ENCODE measurements at regions not wholly inside any gene's neighbourhood (a gene's known extent, or its start where the extent isn't known, plus 50 kb on each side); places are given as distances from the start of the nearest gene placed in this dataset.

DNA sequence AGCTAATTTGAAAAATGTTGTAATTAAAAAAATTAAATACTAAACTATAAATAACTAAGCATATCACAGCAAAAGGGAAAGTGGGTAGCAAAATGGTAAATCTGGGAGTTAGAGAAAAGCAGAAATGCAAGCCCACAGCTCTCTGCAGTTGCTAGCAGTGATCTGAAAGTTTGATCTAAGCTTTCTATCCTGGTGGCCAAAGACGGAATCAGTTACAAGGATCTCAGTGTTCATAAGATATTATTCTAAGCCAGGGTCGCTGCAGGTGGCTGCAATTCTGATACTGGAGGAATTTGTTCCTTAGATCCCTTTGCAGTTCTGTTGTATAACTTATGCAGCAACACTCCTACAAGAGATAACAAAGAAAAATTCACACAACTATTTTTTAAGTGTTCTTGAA is 363.7 kb downstream of the SETD4 start:
- peaks cover 4% of the 10 kb centered on the region for H3K4me1 Mint-ChIP-seq (ENCODE audit: low read depth, unreplicated experiment)
- H3K27me3 Mint-ChIP-seq (ENCODE audit: unreplicated experiment), result no peaks in the 10 kb centered on the region
- no peak overlapping the region for H3K4me3 Mint-ChIP-seq (ENCODE audit: unreplicated experiment)
- peaks cover 5% of the 10 kb centered on the region for H3K36me3 Mint-ChIP-seq (ENCODE audit: unreplicated experiment)
- TF ChIP-seq, protein P1, sequence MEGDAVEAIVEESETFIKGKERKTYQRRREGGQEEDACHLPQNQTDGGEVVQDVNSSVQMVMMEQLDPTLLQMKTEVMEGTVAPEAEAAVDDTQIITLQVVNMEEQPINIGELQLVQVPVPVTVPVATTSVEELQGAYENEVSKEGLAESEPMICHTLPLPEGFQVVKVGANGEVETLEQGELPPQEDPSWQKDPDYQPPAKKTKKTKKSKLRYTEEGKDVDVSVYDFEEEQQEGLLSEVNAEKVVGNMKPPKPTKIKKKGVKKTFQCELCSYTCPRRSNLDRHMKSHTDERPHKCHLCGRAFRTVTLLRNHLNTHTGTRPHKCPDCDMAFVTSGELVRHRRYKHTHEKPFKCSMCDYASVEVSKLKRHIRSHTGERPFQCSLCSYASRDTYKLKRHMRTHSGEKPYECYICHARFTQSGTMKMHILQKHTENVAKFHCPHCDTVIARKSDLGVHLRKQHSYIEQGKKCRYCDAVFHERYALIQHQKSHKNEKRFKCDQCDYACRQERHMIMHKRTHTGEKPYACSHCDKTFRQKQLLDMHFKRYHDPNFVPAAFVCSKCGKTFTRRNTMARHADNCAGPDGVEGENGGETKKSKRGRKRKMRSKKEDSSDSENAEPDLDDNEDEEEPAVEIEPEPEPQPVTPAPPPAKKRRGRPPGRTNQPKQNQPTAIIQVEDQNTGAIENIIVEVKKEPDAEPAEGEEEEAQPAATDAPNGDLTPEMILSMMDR (IDR thresholded peaks at IDR 0.05; ENCODE audit: partially characterized antibody, unreplicated experiment), result no peak
- no peak for DNase-seq
- no peak overlapping the region for H3K27ac Mint-ChIP-seq (ENCODE audit: unreplicated experiment)
- H3K9me3 Mint-ChIP-seq (ENCODE audit: unreplicated experiment), result no peaks in the 10 kb centered on the region

DNA sequence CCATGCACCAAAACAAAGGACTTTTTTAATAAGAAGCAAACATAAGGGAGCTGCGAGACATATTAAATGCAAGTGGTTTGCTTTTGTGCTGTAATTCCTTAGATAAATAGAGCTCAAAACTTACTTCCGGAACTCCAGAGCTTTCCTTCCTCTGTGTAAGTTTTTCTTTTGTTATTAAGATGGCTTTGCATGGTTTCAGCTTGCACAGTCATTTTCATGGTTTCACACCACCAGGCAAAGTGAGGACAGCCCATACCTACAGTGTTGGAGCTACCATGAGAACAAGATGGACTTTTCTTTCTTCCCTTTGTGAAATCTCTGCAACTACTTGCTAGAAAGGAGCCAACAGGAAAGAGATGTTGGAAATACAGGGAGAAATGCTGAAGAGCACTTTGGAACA is 368.0 kb downstream of the SETD4 start:
- Mint-ChIP-seq H3K9me3 (ENCODE audit: unreplicated experiment) (peaks cover 7% of the 10 kb centered on the region), H3K36me3 (ENCODE audit: unreplicated experiment) (peaks cover 6% of the 10 kb centered on the region), H3K4me3 (ENCODE audit: unreplicated experiment) (no peak overlapping the region), H3K27ac (ENCODE audit: unreplicated experiment) (no peak overlapping the region), H3K4me1 (ENCODE audit: low read depth, unreplicated experiment) (peaks cover 4% of the 10 kb centered on the region), H3K27me3 (ENCODE audit: unreplicated experiment) (peaks cover 2% of the 10 kb centered on the region)
- DNase-seq, result no peak
- TF ChIP-seq, protein P1 (IDR thresholded peaks at IDR 0.05; ENCODE audit: partially characterized antibody, unreplicated experiment), result no peak

DNA sequence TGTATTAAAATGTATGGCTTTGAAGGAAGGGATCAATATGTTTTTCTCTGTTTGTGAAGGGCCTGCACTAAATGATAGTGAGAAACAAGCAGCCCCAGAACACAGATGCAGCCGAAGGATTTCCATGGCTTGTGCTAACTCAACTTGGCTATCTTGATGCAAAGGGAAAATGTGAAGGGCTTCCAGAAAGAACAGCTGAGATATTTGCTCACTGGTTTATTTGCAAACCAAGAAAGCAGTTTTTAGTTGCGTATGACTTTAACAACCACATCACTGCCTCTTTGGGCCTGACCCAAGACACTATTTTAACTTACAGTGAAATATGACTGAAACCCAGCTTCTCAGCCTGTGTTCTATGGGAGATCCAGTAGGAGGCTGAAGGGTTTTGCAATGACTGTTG is 369.9 kb downstream of the SETD4 start:
- H3K4me3 Mint-ChIP-seq (ENCODE audit: unreplicated experiment), result no peak overlapping the region
- H3K36me3 Mint-ChIP-seq (ENCODE audit: unreplicated experiment), result peaks cover 6% of the 10 kb centered on the region
- TF ChIP-seq, protein P1 (IDR thresholded peaks at IDR 0.05; ENCODE audit: partially characterized antibody, unreplicated experiment), result no peak
- no peak for DNase-seq
- peaks cover 2% of the 10 kb centered on the region for H3K27me3 Mint-ChIP-seq (ENCODE audit: unreplicated experiment)
- peaks cover 4% of the 10 kb centered on the region for H3K4me1 Mint-ChIP-seq (ENCODE audit: low read depth, unreplicated experiment)
- H3K9me3 Mint-ChIP-seq (ENCODE audit: unreplicated experiment), result peaks cover 7% of the 10 kb centered on the region
- H3K27ac Mint-ChIP-seq (ENCODE audit: unreplicated experiment), result no peak overlapping the region

DNA sequence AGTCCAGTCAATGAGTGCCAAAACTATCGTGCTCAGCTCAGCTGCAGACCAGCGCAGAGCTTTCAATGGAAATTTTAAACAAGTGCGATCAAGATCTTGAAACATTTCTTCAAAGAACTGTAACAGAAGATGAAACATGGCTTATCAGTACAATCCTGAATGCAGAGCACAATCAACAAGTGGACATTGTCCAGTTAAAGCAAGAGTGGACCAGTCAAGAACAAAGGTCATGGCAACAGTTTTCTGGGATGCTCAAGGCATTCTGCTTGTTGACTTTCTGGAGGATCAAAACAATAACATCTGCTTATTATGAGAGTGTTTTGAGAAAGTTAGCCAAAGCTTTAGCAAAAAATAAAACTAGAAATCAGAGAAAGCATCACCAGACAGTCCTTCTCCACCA is 374.2 kb downstream of the SETD4 start:
- Mint-ChIP-seq H3K27me3 (ENCODE audit: unreplicated experiment) (peaks cover 2% of the 10 kb centered on the region), H3K36me3 (ENCODE audit: unreplicated experiment) (no peaks in the 10 kb centered on the region), H3K4me1 (ENCODE audit: low read depth, unreplicated experiment) (no peaks in the 10 kb centered on the region), H3K9me3 (ENCODE audit: unreplicated experiment) (peaks cover 7% of the 10 kb centered on the region), H3K4me3 (ENCODE audit: unreplicated experiment) (no peak overlapping the region), H3K27ac (ENCODE audit: unreplicated experiment) (no peak overlapping the region)
- DNase-seq, result no peak
- TF ChIP-seq, protein P1 (IDR thresholded peaks at IDR 0.05; ENCODE audit: partially characterized antibody, unreplicated experiment), result no peak

DNA sequence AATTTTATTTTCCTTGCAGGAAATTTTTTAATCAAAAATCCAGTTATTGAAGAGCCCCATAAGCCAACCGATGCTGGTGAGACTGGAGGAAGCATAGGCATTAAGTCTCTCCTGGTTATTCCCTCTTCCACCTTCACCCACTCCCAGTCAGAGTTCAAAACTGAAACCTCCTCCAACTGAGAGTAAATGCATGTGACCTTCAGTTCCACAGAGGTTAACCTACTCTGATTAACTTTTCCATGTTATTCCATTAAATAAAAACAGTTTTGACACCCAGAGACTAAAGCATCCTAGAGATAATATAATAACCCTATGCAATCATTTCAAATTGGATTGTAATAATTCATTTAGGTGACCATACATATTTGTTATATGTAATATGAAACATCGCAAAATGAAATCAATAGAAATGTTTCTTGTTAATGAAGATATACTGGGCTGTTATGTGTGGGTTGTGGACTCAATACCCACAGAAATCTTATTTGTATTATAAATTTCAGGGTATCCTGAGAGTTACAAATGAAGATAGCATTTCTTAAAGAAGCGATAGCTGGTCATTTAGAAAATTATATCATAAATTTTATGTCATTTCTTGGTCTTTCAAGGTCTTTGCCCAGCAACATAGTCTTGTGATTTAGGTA is 376.5 kb downstream of the SETD4 start:
- H3K27me3 Mint-ChIP-seq (ENCODE audit: unreplicated experiment), result no peaks in the 10 kb centered on the region
- H3K4me3 Mint-ChIP-seq (ENCODE audit: unreplicated experiment), result no peak overlapping the region
- H3K36me3 Mint-ChIP-seq (ENCODE audit: unreplicated experiment), result no peaks in the 10 kb centered on the region
- H3K9me3 Mint-ChIP-seq (ENCODE audit: unreplicated experiment), result peaks cover 3% of the 10 kb centered on the region
- no peaks in the 10 kb centered on the region for H3K4me1 Mint-ChIP-seq (ENCODE audit: low read depth, unreplicated experiment)
- DNase-seq, result no peak
- TF ChIP-seq, protein P1 (IDR thresholded peaks at IDR 0.05; ENCODE audit: partially characterized antibody, unreplicated experiment), result no peak
- no peak overlapping the region for H3K27ac Mint-ChIP-seq (ENCODE audit: unreplicated experiment)
